CD4-positive, alpha-beta T cell (primary cell): ENCODE measurements at regions not wholly inside any gene's neighbourhood (a gene's known extent, or its start where the extent isn't known, plus 50 kb on each side); places are given as distances from the start of the nearest gene placed in this dataset.

Experiments
- ATAC-seq: fragments of 200-7000 bp; cut with Tn5 transposase; one replicate; pipeline ENCODE4 v1.10.0; 2022; ENCODE audit warnings: mild to moderate bottlenecking; ENCODE audit not compliant: poor library complexity
- CTCF ChIA-PET: fragments of 350-600 bp; sonication (Branson Sonifier 250); formaldehyde crosslinking; loops from one replicate; lab custom pipeline; 2021; ENCODE audit warnings: antibody characterized with exemption, inconsistent platforms; lab: Charles Lee
- POLR2A ChIA-PET: fragments of 350-600 bp; sonication (Branson Sonifier 250); formaldehyde crosslinking; loops from one replicate; lab custom pipeline; 2021; ENCODE audit warnings: antibody characterized with exemption, inconsistent platforms; lab: Charles Lee
- DNase-seq, 14 experiments: peaks; one replicate each; pipeline ENCODE4 v3.0.0-alpha.2; 2013 to 2020; ENCODE audit warnings: mixed read lengths in 2 of 14
- H3K27ac ChIP-seq, 2 donors: one replicate each; pipeline versions ENCODE4 v1.5.1 to v1.7.0; 2013; ENCODE audit warnings: low read length in 2 of 2, low read depth in 1 of 2, mild to moderate bottlenecking in 1 of 2
- H3K27me3 ChIP-seq, 2 experiments: 1 replicate in 1 of 2; 2 replicates in 1 of 2; pipeline versions ENCODE4 v1.6.1 to v1.7.0; 2013; ENCODE audit warnings: low read length in 2 of 2, control low read depth in 1 of 2, mild to moderate bottlenecking in 1 of 2, moderate library complexity in 1 of 2; ENCODE audit not compliant: insufficient read depth in 2 of 2, control insufficient read depth in 1 of 2
- H3K36me3 ChIP-seq: one replicate; pipeline ENCODE4 v1.6.1; 2013; ENCODE audit warnings: low read length, control low read depth; ENCODE audit not compliant: insufficient read depth
- H3K4me1 ChIP-seq: one replicate; pipeline ENCODE4 v1.6.1; 2013; ENCODE audit warnings: low read length, control low read depth; ENCODE audit not compliant: insufficient read depth
- H3K4me3 ChIP-seq: one replicate; pipeline ENCODE4 v1.5.1; 2013; ENCODE audit warnings: mild to moderate bottlenecking, low read length, moderate library complexity
- H3K9me3 ChIP-seq, 2 experiments: 1 replicate in 1 of 2; 2 replicates in 1 of 2; pipeline versions ENCODE4 v1.6.1 to v1.7.0; 2013; ENCODE audit warnings: low read length in 2 of 2, mild to moderate bottlenecking in 2 of 2, control low read depth in 1 of 2, moderate library complexity in 1 of 2; ENCODE audit not compliant: control insufficient read depth in 1 of 2, insufficient read depth in 1 of 2
- H3K27ac Mint-ChIP-seq: one replicate; pipeline ENCODE4 v1.8.0; 2020; ENCODE audit warnings: mixed read lengths
- H3K27me3 Mint-ChIP-seq: one replicate; pipeline ENCODE4 v1.8.0; 2021; ENCODE audit warnings: mixed read lengths
- H3K36me3 Mint-ChIP-seq: one replicate; pipeline ENCODE4 v1.8.0; 2021; ENCODE audit warnings: low read depth, mixed read lengths
- H3K4me1 Mint-ChIP-seq: one replicate; pipeline ENCODE4 v1.8.0; 2021; ENCODE audit warnings: low read depth, mixed read lengths
- H3K4me3 Mint-ChIP-seq: one replicate; pipeline ENCODE4 v1.8.0; 2020; ENCODE audit warnings: mild to moderate bottlenecking, mixed read lengths
- H3K9me3 Mint-ChIP-seq: one replicate; pipeline ENCODE4 v1.8.0; 2020; ENCODE audit warnings: mixed read lengths
- intact Hi-C, 2 experiments: fragments of 100-400 bp; cut with DNase I in 1 of 2; cut with micrococcal nuclease in 1 of 2; formaldehyde crosslinking; loops; one replicate each; pipeline versions ENCODE4 v1.15.1 to v1.9.0; 2023 to 2025; cut with DNase I, micrococcal nuclease
- TF ChIP-seq, protein P1 (sequence below): fragments of 200-600 bp; IDR thresholded peaks from one replicate; pipeline ENCODE4 v1.8.0; 2022; ENCODE audit warnings: antibody characterized with exemption, mild to moderate bottlenecking

DNA sequence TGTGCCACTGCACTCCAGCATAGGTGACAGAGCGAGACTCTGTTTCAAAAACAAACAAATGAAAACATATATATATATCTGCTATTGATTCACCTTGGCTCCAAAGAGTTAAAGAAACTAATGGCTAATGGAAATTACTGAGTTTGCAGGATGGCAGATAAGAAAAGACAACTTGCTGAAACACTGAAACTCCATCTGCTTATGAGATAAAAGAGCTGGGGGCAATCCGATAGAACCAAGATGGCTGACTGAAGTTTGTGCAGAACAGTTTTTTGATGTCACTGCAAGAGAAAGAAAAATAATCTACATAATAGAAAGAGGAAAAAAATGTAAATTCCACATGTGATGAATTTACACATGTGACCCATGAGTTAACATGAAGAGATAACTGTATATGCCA lies 88.2 kb downstream of the LRATD1 start:
- Mint-ChIP-seq H3K4me3 (no peak overlapping the region), H3K36me3 (no peaks in the 10 kb centered on the region), H3K27ac (no peak overlapping the region), H3K4me1 (no peaks in the 10 kb centered on the region), H3K9me3 (no peaks in the 10 kb centered on the region), H3K27me3 (no peaks in the 10 kb centered on the region)
- H3K27me3 ChIP-seq = no peaks in the 10 kb centered on the region
- ChIA-PET CTCF (no interaction called here), POLR2A (no interaction called here)
- no peaks in the 10 kb centered on the region for H3K9me3 ChIP-seq
- no peaks in the 10 kb centered on the region for H3K4me1 ChIP-seq
- H3K4me3 ChIP-seq = no peak overlapping the region
- ATAC-seq = no peak
- TF ChIP-seq, protein P1, sequence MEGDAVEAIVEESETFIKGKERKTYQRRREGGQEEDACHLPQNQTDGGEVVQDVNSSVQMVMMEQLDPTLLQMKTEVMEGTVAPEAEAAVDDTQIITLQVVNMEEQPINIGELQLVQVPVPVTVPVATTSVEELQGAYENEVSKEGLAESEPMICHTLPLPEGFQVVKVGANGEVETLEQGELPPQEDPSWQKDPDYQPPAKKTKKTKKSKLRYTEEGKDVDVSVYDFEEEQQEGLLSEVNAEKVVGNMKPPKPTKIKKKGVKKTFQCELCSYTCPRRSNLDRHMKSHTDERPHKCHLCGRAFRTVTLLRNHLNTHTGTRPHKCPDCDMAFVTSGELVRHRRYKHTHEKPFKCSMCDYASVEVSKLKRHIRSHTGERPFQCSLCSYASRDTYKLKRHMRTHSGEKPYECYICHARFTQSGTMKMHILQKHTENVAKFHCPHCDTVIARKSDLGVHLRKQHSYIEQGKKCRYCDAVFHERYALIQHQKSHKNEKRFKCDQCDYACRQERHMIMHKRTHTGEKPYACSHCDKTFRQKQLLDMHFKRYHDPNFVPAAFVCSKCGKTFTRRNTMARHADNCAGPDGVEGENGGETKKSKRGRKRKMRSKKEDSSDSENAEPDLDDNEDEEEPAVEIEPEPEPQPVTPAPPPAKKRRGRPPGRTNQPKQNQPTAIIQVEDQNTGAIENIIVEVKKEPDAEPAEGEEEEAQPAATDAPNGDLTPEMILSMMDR = no peak
- no peak overlapping the region for H3K27ac ChIP-seq
- no peak for DNase-seq
- intact Hi-C loops = no loop called here
- no peaks in the 10 kb centered on the region for H3K36me3 ChIP-seq

DNA sequence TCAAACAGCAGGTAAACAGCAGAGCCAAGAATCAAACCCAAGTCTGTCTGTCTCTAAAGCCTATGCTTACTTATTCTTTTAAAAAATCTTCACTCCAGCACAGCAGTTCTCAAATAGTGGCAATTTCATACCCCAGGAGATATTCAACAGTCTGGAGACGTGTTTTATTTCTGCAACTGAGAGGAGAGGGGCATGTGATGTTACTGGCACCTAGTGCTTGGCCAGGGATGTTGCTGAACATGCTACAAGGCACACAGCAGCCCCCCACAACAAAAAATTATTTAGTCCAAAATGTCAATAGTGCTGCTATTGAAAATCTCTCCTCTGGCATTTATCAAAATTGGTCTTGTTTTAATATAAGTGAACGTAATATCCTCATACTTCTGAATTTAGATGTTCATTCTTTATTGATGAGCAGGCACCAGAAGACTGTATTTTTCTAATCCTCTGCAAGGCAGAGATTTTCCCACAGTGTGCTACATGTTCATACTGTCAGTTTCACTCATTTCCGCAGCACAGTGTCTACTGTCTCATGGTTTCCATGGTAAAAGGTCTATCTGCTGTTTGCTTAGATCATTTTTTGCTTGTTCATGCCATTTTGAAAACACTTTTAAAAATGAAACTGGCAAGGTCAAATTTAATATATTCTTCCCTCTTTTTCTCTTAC lies 90.5 kb downstream of the LRATD1 start:
- H3K27me3 ChIP-seq = no peaks in the 10 kb centered on the region
- no peak for ATAC-seq
- H3K4me3 Mint-ChIP-seq = no peak overlapping the region

DNA sequence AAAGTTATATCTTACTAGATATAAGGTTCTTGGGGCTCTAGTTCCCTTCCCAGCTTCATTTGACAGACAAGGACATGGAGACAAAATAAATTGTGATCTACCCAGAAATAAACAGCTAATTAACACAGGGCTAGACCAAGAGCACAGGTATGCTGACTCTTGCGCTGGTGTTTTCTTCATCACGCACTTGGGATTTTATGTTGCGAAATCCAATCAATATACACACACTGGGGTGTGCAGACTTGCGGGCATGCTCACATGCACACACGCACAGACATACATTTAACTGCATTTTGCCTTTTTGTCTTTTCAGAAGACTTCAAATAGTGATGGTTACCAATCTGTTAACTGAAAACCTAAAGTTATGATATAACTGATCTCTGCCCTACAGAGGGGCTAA lies 91.2 kb downstream of the LRATD1 start:
- Mint-ChIP-seq H3K4me3 (no peak overlapping the region), H3K27me3 (no peaks in the 10 kb centered on the region), H3K36me3 (no peaks in the 10 kb centered on the region), H3K4me1 (no peaks in the 10 kb centered on the region), H3K9me3 (no peaks in the 10 kb centered on the region), H3K27ac (no peak overlapping the region)
- H3K27ac ChIP-seq = no peak overlapping the region
- H3K4me3 ChIP-seq = no peak overlapping the region
- ChIA-PET CTCF (no interaction called here), POLR2A (no interaction called here)
- TF ChIP-seq, protein P1 = no peak
- H3K36me3 ChIP-seq = no peaks in the 10 kb centered on the region
- intact Hi-C loops = no loop called here
- no peaks in the 10 kb centered on the region for H3K27me3 ChIP-seq
- ATAC-seq = no peak
- no peak for DNase-seq
- no peaks in the 10 kb centered on the region for H3K4me1 ChIP-seq
- no peaks in the 10 kb centered on the region for H3K9me3 ChIP-seq

More for the DNA sequence above, 90.5 kb downstream of the LRATD1 start:
- TF ChIP-seq, protein P1 = no peak
- intact Hi-C loops = no loop called here
- H3K4me1 ChIP-seq = no peaks in the 10 kb centered on the region
- no peaks in the 10 kb centered on the region for H3K36me3 Mint-ChIP-seq
- H3K27me3 Mint-ChIP-seq = no peaks in the 10 kb centered on the region
- POLR2A ChIA-PET = no interaction called here
- no peak overlapping the region for H3K27ac ChIP-seq
- no peak overlapping the region for H3K27ac Mint-ChIP-seq
- H3K9me3 Mint-ChIP-seq = no peaks in the 10 kb centered on the region
- no peaks in the 10 kb centered on the region for H3K4me1 Mint-ChIP-seq
- CTCF ChIA-PET = no interaction called here
- no peak overlapping the region for H3K4me3 ChIP-seq
- H3K9me3 ChIP-seq = no peaks in the 10 kb centered on the region
- no peak for DNase-seq
- no peaks in the 10 kb centered on the region for H3K36me3 ChIP-seq
